KMS-11 (cell line): ENCODE measurements at regions not wholly inside any gene's neighbourhood (a gene's known extent, or its start where the extent isn't known, plus 50 kb on each side); places are given as distances from the start of the nearest gene placed in this dataset.

Source experiments
- H2AFZ ChIP-seq: fragments of 200-600 bp; sonication (generic); 2 replicates; pipeline ENCODE4 v1.6.1; 2016; ENCODE audit warnings: antibody characterized with exemption, mixed run types, low read depth
- H3K27ac ChIP-seq: fragments of 200-600 bp; sonication (generic); 2 replicates; pipeline ENCODE4 v1.6.1; 2016; ENCODE audit warnings: mild to moderate bottlenecking, mixed run types
- H3K27me3 ChIP-seq: fragments of 200-600 bp; sonication (generic); 2 replicates; pipeline ENCODE4 v1.6.1; 2017; ENCODE audit warnings: mild to moderate bottlenecking, low read depth, mixed run types, moderate library complexity; ENCODE audit not compliant: insufficient read depth
- H3K36me3 ChIP-seq: fragments of 200-600 bp; sonication (generic); 2 replicates; pipeline ENCODE4 v1.6.1; 2017; ENCODE audit warnings: mild to moderate bottlenecking, mixed run types; ENCODE audit not compliant: insufficient read depth
- H3K4me1 ChIP-seq: fragments of 200-600 bp; sonication (generic); 2 replicates; pipeline ENCODE4 v1.6.1; 2016; ENCODE audit warnings: mild to moderate bottlenecking, low read depth, mixed run types; ENCODE audit not compliant: poor library complexity, severe bottlenecking
- H3K4me2 ChIP-seq: fragments of 200-600 bp; sonication (generic); 2 replicates; pipeline ENCODE4 v1.7.0; 2016; ENCODE audit warnings: mild to moderate bottlenecking, mixed run types
- H3K4me3 ChIP-seq: fragments of 200-600 bp; sonication (generic); IDR thresholded peaks from 2 replicates; pipeline ENCODE4 v1.6.1; 2017; ENCODE audit warnings: low read depth, low read length, mixed read lengths; ENCODE audit not compliant: insufficient read depth
- H3K79me2 ChIP-seq: fragments of 200-600 bp; sonication (generic); 2 replicates; pipeline ENCODE4 v1.6.1; 2016; ENCODE audit warnings: low read depth, mixed run types; ENCODE audit not compliant: insufficient read depth
- H3K9ac ChIP-seq: fragments of 200-600 bp; sonication (generic); 2 replicates; pipeline ENCODE4 v1.6.1; 2016; ENCODE audit warnings: mild to moderate bottlenecking, mixed run types
- H4K20me1 ChIP-seq: fragments of 200-600 bp; sonication (generic); 2 replicates; pipeline ENCODE4 v1.6.1; 2016; ENCODE audit warnings: mild to moderate bottlenecking, mixed run types; ENCODE audit not compliant: insufficient read depth
- TF ChIP-seq, protein P1 (sequence below): fragments of 200-600 bp; sonication (generic); conservative IDR thresholded peaks from 2 replicates; pipeline ENCODE4 v1.6.1; 2017; ENCODE audit warnings: low read depth, mild to moderate bottlenecking, antibody characterized with exemption, low read length, moderate library complexity, mixed read lengths

- Histone ChIP-seq H3K4me2 (no peak overlapping the region), H2AFZ (no peak overlapping the region)
Observed at GRCh38 chr6:79421001-79421411, 116.2 kb downstream of the LCA5 start.

DNA sequence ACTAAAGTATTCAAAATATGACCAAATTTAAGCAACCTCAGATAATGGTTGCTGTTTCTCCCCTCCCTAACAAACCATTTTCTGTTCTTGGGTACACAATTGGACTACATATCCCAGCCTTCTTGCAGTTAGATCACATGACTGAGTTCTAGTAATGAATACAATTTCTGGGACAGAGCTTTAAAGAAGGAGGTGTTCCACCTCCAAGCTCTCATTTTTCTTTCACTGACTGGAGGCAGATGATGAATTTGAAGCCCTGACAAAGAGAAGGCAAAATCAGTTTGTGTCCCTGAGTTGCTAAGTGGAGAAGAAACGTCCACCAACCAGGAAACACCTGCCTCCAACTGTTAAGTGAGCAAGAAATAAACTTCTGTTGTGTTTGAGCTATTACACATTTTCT lies 117.2 kb downstream of the LCA5 start:
- Histone ChIP-seq H3K27me3 (no peaks in the 10 kb centered on the region), H3K4me3 (no peak overlapping the region), H3K36me3 (no peaks in the 10 kb centered on the region), H4K20me1 (no peaks in the 10 kb centered on the region), H2AFZ (no peak overlapping the region), H3K9ac (no peak overlapping the region), H3K4me2 (no peak overlapping the region), H3K27ac (no peak overlapping the region), H3K79me2 (no peaks in the 10 kb centered on the region), H3K4me1 (no peaks in the 10 kb centered on the region)
- TF ChIP-seq, protein P1, sequence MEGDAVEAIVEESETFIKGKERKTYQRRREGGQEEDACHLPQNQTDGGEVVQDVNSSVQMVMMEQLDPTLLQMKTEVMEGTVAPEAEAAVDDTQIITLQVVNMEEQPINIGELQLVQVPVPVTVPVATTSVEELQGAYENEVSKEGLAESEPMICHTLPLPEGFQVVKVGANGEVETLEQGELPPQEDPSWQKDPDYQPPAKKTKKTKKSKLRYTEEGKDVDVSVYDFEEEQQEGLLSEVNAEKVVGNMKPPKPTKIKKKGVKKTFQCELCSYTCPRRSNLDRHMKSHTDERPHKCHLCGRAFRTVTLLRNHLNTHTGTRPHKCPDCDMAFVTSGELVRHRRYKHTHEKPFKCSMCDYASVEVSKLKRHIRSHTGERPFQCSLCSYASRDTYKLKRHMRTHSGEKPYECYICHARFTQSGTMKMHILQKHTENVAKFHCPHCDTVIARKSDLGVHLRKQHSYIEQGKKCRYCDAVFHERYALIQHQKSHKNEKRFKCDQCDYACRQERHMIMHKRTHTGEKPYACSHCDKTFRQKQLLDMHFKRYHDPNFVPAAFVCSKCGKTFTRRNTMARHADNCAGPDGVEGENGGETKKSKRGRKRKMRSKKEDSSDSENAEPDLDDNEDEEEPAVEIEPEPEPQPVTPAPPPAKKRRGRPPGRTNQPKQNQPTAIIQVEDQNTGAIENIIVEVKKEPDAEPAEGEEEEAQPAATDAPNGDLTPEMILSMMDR = no peak

More at GRCh38 chr6:79421001-79421411, 116.2 kb downstream of the LCA5 start:
- Histone ChIP-seq H3K4me1 (no peaks in the 10 kb centered on the region), H4K20me1 (no peaks in the 10 kb centered on the region), H3K9ac (no peak overlapping the region), H3K27ac (no peak overlapping the region), H3K36me3 (no peaks in the 10 kb centered on the region), H3K27me3 (no peaks in the 10 kb centered on the region), H3K4me3 (no peak overlapping the region), H3K79me2 (no peaks in the 10 kb centered on the region)
- TF ChIP-seq, protein P1 = no peak

- no peaks in the 10 kb centered on the region for H3K4me1 ChIP-seq
- H3K27ac ChIP-seq = no peak overlapping the region
- H3K36me3 ChIP-seq = no peaks in the 10 kb centered on the region
- no peak overlapping the region for H2AFZ ChIP-seq
- no peak overlapping the region for H3K4me2 ChIP-seq
- H3K9ac ChIP-seq = no peak overlapping the region
- TF ChIP-seq, protein P1 = no peak
- H4K20me1 ChIP-seq = no peaks in the 10 kb centered on the region
- H3K27me3 ChIP-seq = no peaks in the 10 kb centered on the region
- H3K4me3 ChIP-seq = no peak overlapping the region
- H3K79me2 ChIP-seq = no peaks in the 10 kb centered on the region
Observed at GRCh38 chr6:79416931-79417330, 120.3 kb downstream of the LCA5 start.

DNA sequence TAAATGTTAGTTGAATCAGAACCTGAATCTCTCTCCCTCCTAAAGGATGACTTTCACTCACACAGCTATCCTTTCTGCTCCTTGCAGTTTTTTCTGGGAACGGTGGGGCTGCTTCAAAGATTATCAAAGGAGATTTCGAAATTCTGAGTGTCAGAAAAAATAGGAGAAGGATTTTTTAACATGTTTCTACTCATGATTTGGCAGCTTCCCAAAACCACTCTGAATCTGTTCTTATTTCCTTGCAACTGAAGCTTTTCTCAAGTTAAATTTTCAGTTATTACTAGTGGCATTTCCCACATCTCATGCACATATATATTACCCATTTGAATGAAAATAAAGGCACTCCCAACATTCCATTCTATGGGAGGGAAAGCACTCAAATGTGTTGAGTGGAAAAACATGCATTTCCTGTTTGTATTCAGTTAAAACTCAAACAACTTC lies 123.6 kb downstream of the LCA5 start:
- H3K4me1 ChIP-seq = no peaks in the 10 kb centered on the region
- TF ChIP-seq, protein P1 = no peak
- no peak overlapping the region for H3K9ac ChIP-seq
- no peaks in the 10 kb centered on the region for H3K79me2 ChIP-seq
- H4K20me1 ChIP-seq = no peaks in the 10 kb centered on the region
- no peak overlapping the region for H2AFZ ChIP-seq
- no peaks in the 10 kb centered on the region for H3K36me3 ChIP-seq
- no peak overlapping the region for H3K27ac ChIP-seq
- H3K4me3 ChIP-seq = no peak overlapping the region
- no peaks in the 10 kb centered on the region for H3K27me3 ChIP-seq
- no peak overlapping the region for H3K4me2 ChIP-seq

DNA sequence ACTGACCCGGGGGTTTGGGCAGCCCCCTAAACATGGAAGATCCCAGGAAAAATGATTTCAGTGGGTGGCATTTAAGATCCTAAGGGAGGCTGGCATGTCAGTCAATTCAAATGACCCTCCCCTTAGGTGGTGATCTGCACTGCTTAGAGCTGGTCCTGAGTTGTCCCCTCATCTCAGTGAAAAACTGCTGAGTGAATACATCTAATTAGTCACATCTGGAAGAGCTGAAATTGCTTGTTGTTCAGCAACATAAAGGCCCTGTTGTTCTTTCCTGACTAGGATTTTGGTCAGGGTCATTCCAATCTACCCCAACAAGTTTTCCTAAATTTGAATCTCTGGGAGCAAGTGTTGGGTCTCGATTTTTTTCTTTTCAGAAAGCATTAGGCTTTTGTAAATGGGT lies 126.4 kb downstream of the LCA5 start:
- Histone ChIP-seq H3K36me3 (no peaks in the 10 kb centered on the region), H3K4me3 (no peak overlapping the region), H2AFZ (no peak overlapping the region), H3K4me2 (no peak overlapping the region), H3K27ac (no peak overlapping the region), H4K20me1 (no peaks in the 10 kb centered on the region), H3K79me2 (no peaks in the 10 kb centered on the region), H3K4me1 (no peaks in the 10 kb centered on the region), H3K27me3 (no peaks in the 10 kb centered on the region), H3K9ac (no peak overlapping the region)
- TF ChIP-seq, protein P1 = no peak
